ENCODE measurements at regions not wholly inside any gene's neighbourhood (a gene's known extent, or its start where the extent isn't known, plus 50 kb on each side); places are given as distances from the start of the nearest gene placed in this dataset.

- Histone ChIP-seq H3K27me3 (ENCODE audit: insufficient read depth) (no peaks in the 10 kb centered on the region), H3K4me3 (no peak overlapping the region), H3K9me2 (ENCODE audit: insufficient read depth) (no peaks in the 10 kb centered on the region), H4K20me1 (replicated peaks; ENCODE audit: insufficient read depth) (no peaks in the 10 kb centered on the region), H3K4me1 (ENCODE audit: insufficient read depth) (no peaks in the 10 kb centered on the region), H3K27ac (ENCODE audit: low read depth) (no peak overlapping the region), H3F3A (replicated peaks; ENCODE audit: low read depth) (no peaks in the 10 kb centered on the region), H2AFZ (no peak overlapping the region), H3K4me2 (no peak overlapping the region), H3K79me2 (replicated peaks; ENCODE audit: insufficient read depth) (no peaks in the 10 kb centered on the region), H3K36me3 (ENCODE audit: insufficient read depth) (no peaks in the 10 kb centered on the region)
- Mint-ChIP-seq H3K4me3 (no peak overlapping the region), H3K9me3 (peaks cover 11% of the 10 kb centered on the region), H3K27me3 (ENCODE audit: insufficient read depth, low read depth, poor library complexity) (peaks cover 3% of the 10 kb centered on the region), H3K27ac (no peak overlapping the region), H3K36me3 (ENCODE audit: low read depth) (peaks cover under 1% of the 10 kb centered on the region; the same call in 2 of the 3 replicates), H3K4me1 (no peaks in the 10 kb centered on the region)
- TF ChIP-seq ZNF331 (CRISPR knock-in tag; IDR thresholded peaks at IDR 0.05; ENCODE audit: low read depth) = no peak
- no peak for TF ChIP-seq CTCF (conservative IDR thresholded peaks at IDR 0.05; ENCODE audit: low read depth in 2 of 2)
- TF ChIP-seq CREB1 (CRISPR knock-in tag; IDR thresholded peaks at IDR 0.05; ENCODE audit: low read depth) = no peak
- TF ChIP-seq NANOG (IDR thresholded peaks at IDR 0.05; ENCODE audit: borderline replicate concordance) = no peak
- no peak for TF ChIP-seq ETS1 (IDR thresholded peaks at IDR 0.05)
- no peak for TF ChIP-seq EZH2phosphoT487 (IDR thresholded peaks at IDR 0.05; ENCODE audit: unreplicated experiment)
- TF ChIP-seq ZNF114 (CRISPR knock-in tag; IDR thresholded peaks at IDR 0.05) = no peak
- TF ChIP-seq EZH2 (IDR thresholded peaks at IDR 0.05; ENCODE audit: low read depth, unreplicated experiment) = no peak
- TF ChIP-seq, protein P1, sequence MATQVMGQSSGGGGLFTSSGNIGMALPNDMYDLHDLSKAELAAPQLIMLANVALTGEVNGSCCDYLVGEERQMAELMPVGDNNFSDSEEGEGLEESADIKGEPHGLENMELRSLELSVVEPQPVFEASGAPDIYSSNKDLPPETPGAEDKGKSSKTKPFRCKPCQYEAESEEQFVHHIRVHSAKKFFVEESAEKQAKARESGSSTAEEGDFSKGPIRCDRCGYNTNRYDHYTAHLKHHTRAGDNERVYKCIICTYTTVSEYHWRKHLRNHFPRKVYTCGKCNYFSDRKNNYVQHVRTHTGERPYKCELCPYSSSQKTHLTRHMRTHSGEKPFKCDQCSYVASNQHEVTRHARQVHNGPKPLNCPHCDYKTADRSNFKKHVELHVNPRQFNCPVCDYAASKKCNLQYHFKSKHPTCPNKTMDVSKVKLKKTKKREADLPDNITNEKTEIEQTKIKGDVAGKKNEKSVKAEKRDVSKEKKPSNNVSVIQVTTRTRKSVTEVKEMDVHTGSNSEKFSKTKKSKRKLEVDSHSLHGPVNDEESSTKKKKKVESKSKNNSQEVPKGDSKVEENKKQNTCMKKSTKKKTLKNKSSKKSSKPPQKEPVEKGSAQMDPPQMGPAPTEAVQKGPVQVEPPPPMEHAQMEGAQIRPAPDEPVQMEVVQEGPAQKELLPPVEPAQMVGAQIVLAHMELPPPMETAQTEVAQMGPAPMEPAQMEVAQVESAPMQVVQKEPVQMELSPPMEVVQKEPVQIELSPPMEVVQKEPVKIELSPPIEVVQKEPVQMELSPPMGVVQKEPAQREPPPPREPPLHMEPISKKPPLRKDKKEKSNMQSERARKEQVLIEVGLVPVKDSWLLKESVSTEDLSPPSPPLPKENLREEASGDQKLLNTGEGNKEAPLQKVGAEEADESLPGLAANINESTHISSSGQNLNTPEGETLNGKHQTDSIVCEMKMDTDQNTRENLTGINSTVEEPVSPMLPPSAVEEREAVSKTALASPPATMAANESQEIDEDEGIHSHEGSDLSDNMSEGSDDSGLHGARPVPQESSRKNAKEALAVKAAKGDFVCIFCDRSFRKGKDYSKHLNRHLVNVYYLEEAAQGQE (IDR thresholded peaks at IDR 0.05; ENCODE audit: unreplicated experiment) = no peak
- no peak for TF ChIP-seq STAT1 (IDR thresholded peaks at IDR 0.05; ENCODE audit: unreplicated experiment)
- TF ChIP-seq ZNF462 (CRISPR knock-in tag; IDR thresholded peaks at IDR 0.05) = no peak
- TF ChIP-seq JUNB (IDR thresholded peaks at IDR 0.05; ENCODE audit: unreplicated experiment) = no peak
- no peak for TF ChIP-seq POLR2AphosphoS5 (IDR thresholded peaks at IDR 0.05; ENCODE audit: low read depth)
- no peak for ATAC-seq
- no peak for DNase-seq (ENCODE audit: low spot score)
Measured at GRCh38 chr7:156067156-156067555, 254.9 kb upstream of the SHH start.

All from GM23338 (cell line).